HL-60 (cell line): ENCODE measurements at regions not wholly inside any gene's neighbourhood (a gene's known extent, or its start where the extent isn't known, plus 50 kb on each side); places are given as distances from the start of the nearest gene placed in this dataset.

Experiments used
- CTCF ChIP-seq: IDR thresholded peaks from one replicate; pipeline ENCODE4 v1.5.1; 2011; ENCODE audit warnings: low read length, control low read depth, inconsistent platforms; ENCODE audit not compliant: insufficient read depth
- GABPA ChIP-seq: IDR thresholded peaks from 2 replicates; pipeline ENCODE4 v1.6.1; 2012; ENCODE audit warnings: low read depth
- POLR2AphosphoS5 ChIP-seq: IDR thresholded peaks from 2 replicates; pipeline ENCODE4 v1.6.1; 2012; ENCODE audit warnings: low read depth

DNA sequence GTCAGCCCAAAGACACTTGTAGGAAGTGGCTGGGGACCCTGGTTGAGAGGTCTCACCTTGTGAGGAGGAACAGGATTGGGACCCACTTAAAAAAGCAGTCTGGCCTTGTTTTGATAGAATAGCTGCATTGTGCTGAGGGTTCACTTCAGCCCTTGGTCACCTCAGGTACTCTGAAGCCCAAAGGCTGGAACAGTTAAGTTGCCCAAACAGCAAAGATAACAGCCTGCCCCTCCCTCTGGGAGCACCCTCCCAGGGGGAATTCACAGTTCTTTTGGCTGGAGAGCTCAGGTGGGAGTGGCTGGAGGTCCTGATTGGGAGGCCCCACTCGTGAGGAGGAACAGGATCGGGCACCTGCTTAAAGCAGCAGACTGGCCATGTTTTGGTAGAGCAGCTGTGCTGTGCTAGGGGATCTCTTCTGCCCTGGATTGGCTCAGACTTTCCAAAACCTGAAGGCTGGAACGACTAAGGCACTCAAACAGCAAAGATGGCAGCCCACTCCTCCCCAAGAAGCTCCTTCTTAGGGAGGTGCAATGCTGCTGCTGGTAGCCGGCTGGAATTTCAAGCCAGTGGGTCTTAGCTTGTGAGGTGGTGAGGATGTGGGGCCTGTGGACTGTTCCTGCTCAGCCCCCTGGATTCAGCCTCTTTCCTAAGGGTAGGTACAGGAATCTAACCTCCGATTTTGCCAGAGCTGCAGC lies 143.8 kb upstream of the SLC38A2 start:
- TF ChIP-seq POLR2AphosphoS5, result no peak
- no peak for TF ChIP-seq CTCF
- TF ChIP-seq GABPA, result no peak
